Adrenal gland (tissue), 5 donors: ENCODE measurements at regions not wholly inside any gene's neighbourhood (a gene's known extent, or its start where the extent isn't known, plus 50 kb on each side); places are given as distances from the start of the nearest gene placed in this dataset.

Experiments used
- POLR2A ChIP-seq, 2 donors: fragments of 450-650 bp; IDR thresholded peaks; one replicate each; pipeline ENCODE4 v1.6.1; 2017; ENCODE audit warnings: antibody characterized with exemption in 2 of 2, mild to moderate bottlenecking in 2 of 2, moderate library complexity in 1 of 2
- TF ChIP-seq, protein P1 (sequence below), 6 experiments: fragments of 450-650 bp in 4 of 6; fragments of 200-600 bp in 2 of 6; sonication (generic) in 1 of 6; IDR thresholded peaks; 1 replicate in 5 of 6; 2 replicates in 1 of 6; pipeline versions ENCODE4 v1.5.1 to v1.8.0; 2016 to 2021; ENCODE audit warnings: antibody characterized with exemption in 6 of 6, mild to moderate bottlenecking in 2 of 6, moderate library complexity in 1 of 6
- donor health status: DM: no; HTN: no; CAD: no.

DNA sequence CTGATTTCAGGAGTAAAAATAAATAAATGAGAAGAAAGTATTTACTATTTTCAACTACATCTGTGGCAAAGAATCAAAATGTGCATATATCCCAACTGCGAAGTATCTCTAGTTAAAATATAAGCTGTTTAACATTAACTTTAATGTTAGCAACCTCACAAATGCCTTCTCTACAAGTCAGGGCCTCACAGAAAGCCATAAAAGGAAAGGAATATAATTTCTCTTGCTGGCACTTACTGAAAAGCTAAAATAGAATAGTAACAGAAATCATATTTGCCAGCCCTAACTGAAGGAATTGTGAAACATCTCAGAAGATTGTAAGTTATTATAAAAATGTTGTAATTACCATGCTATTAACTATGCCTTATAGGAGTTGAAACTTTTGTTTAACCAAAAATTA lies 65.1 kb upstream of the MBNL1 start:
- TF ChIP-seq, protein P1, sequence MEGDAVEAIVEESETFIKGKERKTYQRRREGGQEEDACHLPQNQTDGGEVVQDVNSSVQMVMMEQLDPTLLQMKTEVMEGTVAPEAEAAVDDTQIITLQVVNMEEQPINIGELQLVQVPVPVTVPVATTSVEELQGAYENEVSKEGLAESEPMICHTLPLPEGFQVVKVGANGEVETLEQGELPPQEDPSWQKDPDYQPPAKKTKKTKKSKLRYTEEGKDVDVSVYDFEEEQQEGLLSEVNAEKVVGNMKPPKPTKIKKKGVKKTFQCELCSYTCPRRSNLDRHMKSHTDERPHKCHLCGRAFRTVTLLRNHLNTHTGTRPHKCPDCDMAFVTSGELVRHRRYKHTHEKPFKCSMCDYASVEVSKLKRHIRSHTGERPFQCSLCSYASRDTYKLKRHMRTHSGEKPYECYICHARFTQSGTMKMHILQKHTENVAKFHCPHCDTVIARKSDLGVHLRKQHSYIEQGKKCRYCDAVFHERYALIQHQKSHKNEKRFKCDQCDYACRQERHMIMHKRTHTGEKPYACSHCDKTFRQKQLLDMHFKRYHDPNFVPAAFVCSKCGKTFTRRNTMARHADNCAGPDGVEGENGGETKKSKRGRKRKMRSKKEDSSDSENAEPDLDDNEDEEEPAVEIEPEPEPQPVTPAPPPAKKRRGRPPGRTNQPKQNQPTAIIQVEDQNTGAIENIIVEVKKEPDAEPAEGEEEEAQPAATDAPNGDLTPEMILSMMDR (IDR thresholded peaks at IDR 0.05), result no peak
- no peak for TF ChIP-seq POLR2A (IDR thresholded peaks at IDR 0.05)
